OCI-LY3 (cell line): ENCODE measurements at regions not wholly inside any gene's neighbourhood (a gene's known extent, or its start where the extent isn't known, plus 50 kb on each side); places are given as distances from the start of the nearest gene placed in this dataset.

ENCODE experiments used
- H2AFZ ChIP-seq: fragments of 200-600, 300-600 bp; shearing (Covaris generic); 2 replicates; pipeline ENCODE4 v1.6.0; 2014; ENCODE audit warnings: antibody characterized with exemption, low read depth, low read length
- H3K27ac ChIP-seq: fragments of 200-600, 300-600 bp; sonication (generic); 2 replicates; pipeline ENCODE4 v1.5.1; 2014; ENCODE audit warnings: mild to moderate bottlenecking, low read length, moderate library complexity, mixed read lengths
- H3K27me3 ChIP-seq: fragments of 200-600, 300-600 bp; sonication (generic); 2 replicates; pipeline ENCODE4 v1.6.1; 2014; ENCODE audit warnings: low read depth, low read length, mixed read lengths
- H3K36me3 ChIP-seq: fragments of 200-600, 300-600 bp; sonication (generic); replicated peaks from 2 replicates; pipeline ENCODE3; 2014; ENCODE audit warnings: low read depth, low read length, mixed read lengths
- H3K4me1 ChIP-seq: fragments of 300-600, 200-600 bp; sonication (generic); 2 replicates; pipeline ENCODE4 v1.6.1; 2014; ENCODE audit warnings: low read length, mixed read lengths
- H3K4me2 ChIP-seq: fragments of 200-600, 300-600 bp; sonication (generic); 2 replicates; pipeline ENCODE4 v1.6.1; 2014; ENCODE audit warnings: low read length, mixed read lengths
- H3K4me3 ChIP-seq: fragments of 300-600, 200-600 bp; sonication (generic); 2 replicates; pipeline ENCODE4 v1.5.1; 2014; ENCODE audit warnings: antibody characterized with exemption, mild to moderate bottlenecking, low read length, moderate library complexity
- H3K79me2 ChIP-seq: fragments of 300-600, 200-600 bp; shearing (Covaris generic); 2 replicates; pipeline ENCODE4 v1.6.1; 2014; ENCODE audit warnings: mild to moderate bottlenecking, low read length, mixed read lengths
- H3K9ac ChIP-seq: fragments of 300-600, 200-600 bp; shearing (Covaris generic); 2 replicates; pipeline ENCODE4 v1.6.0; 2014; ENCODE audit warnings: mild to moderate bottlenecking, low read length, moderate library complexity
- H3K9me3 ChIP-seq: fragments of 200-600, 300-600 bp; shearing (Covaris generic); 2 replicates; pipeline ENCODE4 v1.6.1; 2014; ENCODE audit warnings: low read length, mixed read lengths; ENCODE audit not compliant: insufficient read depth
- H4K20me1 ChIP-seq: fragments of 200-600, 300-600 bp; sonication (generic); 2 replicates; pipeline ENCODE4 v1.6.1; 2016; ENCODE audit warnings: low read length, mixed read lengths; ENCODE audit not compliant: insufficient read depth
- CTCF ChIP-seq: fragments of 200-600, 300-600 bp; sonication (generic); IDR thresholded peaks from 2 replicates; pipeline ENCODE4 v1.5.1; 2014; ENCODE audit warnings: antibody characterized with exemption, low read length, low read depth
- EZH2phosphoT487 ChIP-seq: fragments of 200-600 bp; shearing (Covaris generic); IDR thresholded peaks from 2 replicates; pipeline ENCODE4 v1.6.1; 2018; ENCODE audit warnings: antibody characterized with exemption, mixed run types, low read depth

DNA sequence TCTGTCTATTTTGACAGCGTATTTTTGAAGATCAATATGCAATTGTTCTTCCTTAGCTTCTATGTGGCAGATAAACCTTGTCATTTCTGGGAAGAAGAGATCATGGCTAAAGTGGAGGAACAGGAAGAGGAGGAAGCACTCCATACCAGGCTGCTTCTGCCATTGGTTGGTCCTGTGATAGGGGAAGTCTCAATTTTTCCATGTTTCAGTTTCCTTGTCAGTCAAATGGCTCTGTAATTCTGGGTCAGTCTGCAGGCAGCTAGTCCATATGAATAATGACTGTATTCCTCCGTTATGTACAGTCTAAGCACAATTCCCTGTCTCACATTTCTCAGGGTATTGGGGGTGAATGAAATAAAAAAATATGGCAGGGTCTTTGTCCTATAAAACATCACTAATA lies 277.6 kb upstream of the CXCR4 start:
- peak overlapping the region; percentile 33; the same call in 1 of the 2 replicates for H3K4me2 ChIP-seq
- H2AFZ ChIP-seq: no peak overlapping the region
- no peak overlapping the region for H3K4me3 ChIP-seq
- H3K27me3 ChIP-seq: no peaks in the 10 kb centered on the region
- no peaks in the 10 kb centered on the region for H3K9me3 ChIP-seq
- H4K20me1 ChIP-seq: no peaks in the 10 kb centered on the region
- H3K36me3 ChIP-seq: no peaks in the 10 kb centered on the region
- H3K9ac ChIP-seq: no peak overlapping the region
- H3K4me1 ChIP-seq: peaks cover 42% of the 10 kb centered on the region
- no peaks in the 10 kb centered on the region for H3K79me2 ChIP-seq
- TF ChIP-seq EZH2phosphoT487: no peak
- TF ChIP-seq CTCF: no peak
- H3K27ac ChIP-seq: 0 out of 2 replicates have a peak overlapping the region, but pooled peaks have one; percentile 81

GRCh38 chr2:136394136-136395060 lies 276.4 kb upstream of the CXCR4 start:
- 0 out of 2 replicates have a peak overlapping the region, but pooled peaks have one; percentile 20 for H2AFZ ChIP-seq
- peak overlapping the region; percentile 81 for H3K27ac ChIP-seq
- no peak for TF ChIP-seq EZH2phosphoT487
- TF ChIP-seq CTCF: no peak
- H3K27me3 ChIP-seq: peaks cover 2% of the 10 kb centered on the region; the same call in 1 of the 2 replicates
- no peak overlapping the region for H3K4me3 ChIP-seq
- H3K9ac ChIP-seq: peak overlapping the region; percentile 6; the same call in 1 of the 2 replicates
- no peaks in the 10 kb centered on the region for H3K36me3 ChIP-seq
- no peaks in the 10 kb centered on the region for H4K20me1 ChIP-seq
- no peaks in the 10 kb centered on the region for H3K79me2 ChIP-seq
- peaks cover 53% of the 10 kb centered on the region for H3K4me1 ChIP-seq
- no peaks in the 10 kb centered on the region for H3K9me3 ChIP-seq
- peak overlapping the region; percentile 33 for H3K4me2 ChIP-seq

- peaks cover 55% of the 10 kb centered on the region for H3K4me1 ChIP-seq
- H3K36me3 ChIP-seq: no peaks in the 10 kb centered on the region
- no peaks in the 10 kb centered on the region for H3K79me2 ChIP-seq
- H3K4me3 ChIP-seq: no peak overlapping the region
- H3K9ac ChIP-seq: no peak overlapping the region
- TF ChIP-seq EZH2phosphoT487 (no peak), CTCF (no peak)
- no peaks in the 10 kb centered on the region for H4K20me1 ChIP-seq
- H3K9me3 ChIP-seq: no peaks in the 10 kb centered on the region
- peak overlapping the region; percentile 3; the same call in 1 of the 2 replicates for H3K4me2 ChIP-seq
- H2AFZ ChIP-seq: no peak overlapping the region
- no peak overlapping the region for H3K27ac ChIP-seq
- H3K27me3 ChIP-seq: peaks cover 8% of the 10 kb centered on the region; the same call in 1 of the 2 replicates
These were observed 275.6 kb upstream of the CXCR4 start for GRCh38 chr2:136393514-136393913.

DNA sequence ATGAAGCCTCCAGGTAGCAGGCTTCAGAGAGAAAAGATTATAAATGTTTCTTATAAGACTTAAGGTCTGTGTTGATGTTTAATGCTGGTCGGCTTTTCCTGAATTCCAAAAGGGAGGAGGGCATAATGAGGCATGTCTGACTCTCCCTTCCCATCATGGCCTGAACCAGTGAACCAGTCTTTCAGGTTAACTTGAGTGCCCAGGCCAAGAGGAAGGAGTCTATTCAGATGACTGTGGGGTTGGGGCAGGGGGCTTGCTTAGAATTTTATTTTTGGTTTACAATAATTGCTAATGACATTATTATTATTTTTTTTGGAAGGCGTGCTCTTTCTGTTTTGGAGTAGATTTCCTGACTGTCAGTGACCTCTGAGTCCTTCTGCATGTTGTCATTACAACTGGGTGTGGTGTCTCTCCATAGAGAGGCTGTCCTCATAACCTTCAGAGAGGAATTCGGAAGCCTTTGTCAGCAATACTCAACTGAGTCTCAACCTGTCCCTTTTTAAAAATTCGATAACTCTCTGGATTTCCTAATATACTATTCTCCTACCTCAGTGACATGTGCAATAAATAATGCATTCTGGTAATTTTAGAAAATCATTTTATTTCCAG lies 275.1 kb upstream of the CXCR4 start:
- H3K4me3 ChIP-seq: no peak overlapping the region
- no peak overlapping the region for H3K4me2 ChIP-seq
- H3K27ac ChIP-seq: no peak overlapping the region
- H3K36me3 ChIP-seq: no peaks in the 10 kb centered on the region
- no peak overlapping the region for H2AFZ ChIP-seq
- H3K9me3 ChIP-seq: no peaks in the 10 kb centered on the region
- TF ChIP-seq CTCF: no peak
- no peak for TF ChIP-seq EZH2phosphoT487
- H3K4me1 ChIP-seq: peaks cover 55% of the 10 kb centered on the region
- H3K27me3 ChIP-seq: peaks cover 8% of the 10 kb centered on the region; the same call in 1 of the 2 replicates
- H3K79me2 ChIP-seq: no peaks in the 10 kb centered on the region
- H4K20me1 ChIP-seq: no peaks in the 10 kb centered on the region
- no peak overlapping the region for H3K9ac ChIP-seq
